GM21360 (cell line): ENCODE measurements at regions not wholly inside any gene's neighbourhood (a gene's known extent, or its start where the extent isn't known, plus 50 kb on each side); places are given as distances from the start of the nearest gene placed in this dataset.
"Not testable (repeated sequence)": the region's sequence is repeated elsewhere in the genome, so short reads cannot be mapped to it uniquely, and the experiment has no call there.

Experiments used
- ATAC-seq: cut with Tn5 transposase; IDR thresholded peaks from one replicate; pipeline ENCODE4 v1.9.1; 2021; ENCODE audit warnings: mild to moderate bottlenecking, moderate library complexity; ENCODE audit not compliant: unreplicated experiment

DNA sequence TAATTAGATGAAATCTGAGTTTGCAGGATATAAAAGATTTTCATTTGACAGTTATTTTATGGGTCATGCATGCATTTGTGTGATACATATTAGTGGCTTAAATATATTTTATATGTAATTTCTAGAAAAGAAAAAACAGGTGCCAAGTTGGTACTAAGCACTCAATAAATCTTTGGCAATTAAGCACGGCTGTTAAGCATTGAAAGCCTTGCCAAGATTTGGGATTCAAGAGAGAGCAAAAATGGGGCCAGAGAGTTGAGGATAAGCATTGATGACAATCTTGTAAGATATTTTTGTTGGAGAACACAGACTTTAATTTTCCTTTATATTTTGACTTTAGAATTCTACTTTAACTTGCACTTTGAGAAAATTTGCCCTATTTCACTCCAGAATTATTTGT, 249.8 kb upstream of the MAD2L1 start:
- no peak for ATAC-seq

DNA sequence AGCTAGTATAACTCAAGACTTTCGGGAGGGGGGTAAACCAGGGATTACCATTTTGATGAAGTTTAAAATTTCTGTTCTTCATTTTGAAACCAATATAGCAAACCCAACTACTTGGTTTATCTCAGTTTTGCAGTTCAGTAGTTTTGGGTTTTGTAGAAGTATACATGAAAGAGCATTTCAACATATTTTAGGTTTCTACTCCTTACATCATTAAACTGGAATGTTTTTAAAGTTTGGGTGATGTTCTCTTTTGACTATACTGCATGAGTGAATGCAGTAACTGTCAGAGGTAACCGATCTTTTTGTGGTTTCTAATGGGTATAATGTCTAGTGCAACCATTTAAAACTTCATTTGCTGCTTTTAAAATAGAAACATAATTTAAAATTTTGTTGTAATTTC, 248.3 kb upstream of the MAD2L1 start:
- ATAC-seq = no peak

DNA sequence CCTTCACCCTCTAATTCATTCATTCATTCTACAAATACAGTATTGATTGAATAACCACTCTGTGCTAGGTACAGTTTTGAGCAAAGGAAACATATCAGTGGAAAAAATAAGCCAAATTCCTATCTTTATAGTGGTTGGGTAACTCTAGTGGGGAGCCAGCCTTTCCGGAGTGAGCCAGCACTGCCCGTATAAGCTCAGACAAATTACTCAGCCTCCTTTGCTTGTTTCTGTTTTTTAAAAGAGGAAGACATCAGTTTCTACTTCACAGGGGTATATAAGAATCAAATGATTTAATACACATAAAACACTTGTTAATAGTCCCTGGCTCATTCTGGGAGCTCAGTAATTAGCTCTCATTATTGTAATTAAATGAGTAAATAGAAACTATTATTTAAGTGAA, 238.2 kb upstream of the MAD2L1 start:
- no peak for ATAC-seq

DNA sequence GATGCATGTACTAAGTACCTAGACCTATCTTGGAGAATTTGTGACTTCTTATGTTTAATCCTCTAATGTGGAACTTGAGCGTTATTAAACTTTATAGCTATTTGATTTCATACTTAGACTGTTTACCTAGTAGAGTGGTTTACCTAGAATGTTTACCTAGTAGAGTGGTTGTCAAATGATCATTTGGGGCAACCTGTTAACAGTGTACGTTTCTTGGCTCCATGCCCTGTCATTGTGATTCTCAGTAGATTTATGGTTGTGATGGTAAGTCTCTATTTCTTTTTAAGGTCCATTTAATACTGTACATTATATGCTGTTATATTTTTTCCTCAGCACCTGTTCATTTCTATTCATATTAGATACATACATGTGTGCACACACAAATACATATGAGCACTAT, 233.0 kb upstream of the MAD2L1 start:
- ATAC-seq = no peak

DNA sequence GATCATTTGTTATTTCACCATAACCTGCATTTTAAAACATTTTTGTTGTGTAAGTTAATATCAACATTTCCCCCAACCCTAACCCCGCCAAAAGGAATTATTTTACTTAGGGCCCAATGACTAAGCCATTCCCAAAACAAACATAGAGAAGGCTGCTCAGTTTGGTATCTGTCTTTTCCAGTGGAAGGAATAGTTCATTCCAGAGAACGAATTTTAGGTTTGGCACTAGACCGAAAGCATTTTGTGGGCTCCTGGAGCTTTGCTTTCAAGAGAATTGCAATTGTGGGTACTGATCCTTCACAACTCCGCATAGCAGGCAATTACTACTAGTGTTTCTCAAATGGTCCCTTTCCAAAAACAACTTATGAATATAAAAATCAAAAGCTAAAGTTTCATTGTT, 226.7 kb upstream of the MAD2L1 start:
- no peak for ATAC-seq

DNA sequence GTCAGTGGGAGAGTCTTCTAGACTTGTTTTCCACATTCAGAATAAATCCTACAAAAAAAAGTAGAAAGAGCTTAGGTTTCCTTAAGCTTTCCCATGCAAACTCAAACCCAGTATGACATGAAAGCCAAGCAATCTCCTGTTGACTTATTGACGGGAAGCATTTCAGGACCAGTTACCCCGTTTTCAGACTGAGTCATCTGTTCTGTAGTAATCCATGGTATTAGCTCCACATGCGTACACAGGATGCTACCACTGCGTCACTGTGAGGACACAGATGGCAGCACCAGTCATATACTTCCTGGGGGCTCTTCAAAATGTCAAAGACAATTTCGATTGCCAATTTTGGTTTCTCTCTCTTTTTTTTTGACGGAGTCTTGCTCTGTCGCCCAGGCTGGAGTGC, 224.9 kb upstream of the MAD2L1 start:
- no peak for ATAC-seq

DNA sequence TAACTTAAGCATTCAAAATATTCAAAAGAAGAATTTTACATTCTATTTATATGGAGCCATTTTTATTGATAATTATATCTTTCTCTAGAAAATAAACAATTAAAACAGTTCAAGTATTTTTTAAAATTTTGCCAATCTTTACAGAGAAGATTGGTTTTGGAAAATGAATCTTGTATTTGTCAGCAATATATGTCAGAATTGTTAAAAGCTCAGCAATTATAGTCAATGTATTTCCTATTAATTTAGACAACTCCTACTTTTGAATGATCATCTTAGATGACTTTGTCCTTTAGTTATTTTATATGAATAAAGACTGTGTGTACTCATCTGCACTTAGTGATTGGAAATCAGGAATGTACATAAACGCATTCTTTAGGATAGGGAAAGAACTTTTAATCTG, 223.9 kb upstream of the MAD2L1 start:
- no peak for ATAC-seq

DNA sequence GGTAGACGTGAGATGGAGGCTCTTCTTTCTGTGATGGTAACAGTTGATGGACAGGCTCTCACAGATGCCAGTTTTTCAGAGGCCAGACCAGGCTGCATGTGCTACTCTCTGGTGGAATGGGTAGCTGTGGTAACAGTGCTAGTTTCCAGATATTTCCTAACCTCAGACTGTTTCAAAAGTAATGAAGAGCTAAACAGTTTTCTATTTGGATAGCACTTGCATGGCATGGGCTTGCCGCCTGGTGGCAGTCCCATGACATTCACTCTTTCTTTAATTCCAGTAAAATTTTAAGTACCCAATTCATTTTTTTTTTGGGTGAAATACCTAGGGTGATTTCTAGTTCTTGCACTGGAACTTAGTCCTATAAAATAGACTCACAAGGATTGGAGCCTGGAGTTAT, 220.2 kb upstream of the MAD2L1 start:
- no peak for ATAC-seq

DNA sequence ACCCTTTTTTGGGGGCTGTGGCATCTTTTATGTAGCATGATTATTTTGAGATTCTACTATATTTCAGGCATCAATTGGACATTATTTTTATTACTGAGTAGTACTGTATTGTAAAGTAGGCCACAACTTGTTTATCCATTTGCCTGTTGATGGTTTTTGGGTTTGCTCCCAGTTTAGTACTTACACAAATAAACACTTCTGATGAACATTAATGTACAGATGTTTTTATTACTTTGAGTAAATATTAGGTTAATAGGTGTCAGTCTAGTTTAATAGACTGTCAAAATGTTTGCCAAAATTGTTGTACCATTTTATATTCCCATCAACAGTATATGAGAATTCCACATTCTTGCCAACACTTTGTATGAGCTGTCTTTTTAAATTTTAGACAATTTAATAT, 214.9 kb upstream of the MAD2L1 start:
- no peak for ATAC-seq

DNA sequence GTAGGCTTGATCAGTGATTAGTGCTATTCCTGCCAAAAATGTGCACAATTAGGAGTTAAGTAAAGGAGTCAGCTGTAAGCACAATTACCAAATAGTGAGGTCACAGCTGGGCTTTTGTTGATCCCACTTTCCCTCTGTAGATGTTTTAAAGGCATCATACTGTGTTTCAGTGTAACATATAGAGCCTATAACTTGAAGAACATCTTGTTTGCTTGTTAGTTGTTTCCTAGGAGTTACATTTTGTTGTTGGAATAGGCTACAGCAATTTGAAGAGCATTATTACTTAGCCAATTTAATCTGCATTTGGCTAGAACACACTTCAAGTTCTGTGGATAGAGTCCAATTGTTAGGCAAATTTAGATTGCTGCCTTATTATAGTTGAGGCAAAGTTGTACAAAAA, 210.7 kb upstream of the MAD2L1 start:
- no peak for ATAC-seq

DNA sequence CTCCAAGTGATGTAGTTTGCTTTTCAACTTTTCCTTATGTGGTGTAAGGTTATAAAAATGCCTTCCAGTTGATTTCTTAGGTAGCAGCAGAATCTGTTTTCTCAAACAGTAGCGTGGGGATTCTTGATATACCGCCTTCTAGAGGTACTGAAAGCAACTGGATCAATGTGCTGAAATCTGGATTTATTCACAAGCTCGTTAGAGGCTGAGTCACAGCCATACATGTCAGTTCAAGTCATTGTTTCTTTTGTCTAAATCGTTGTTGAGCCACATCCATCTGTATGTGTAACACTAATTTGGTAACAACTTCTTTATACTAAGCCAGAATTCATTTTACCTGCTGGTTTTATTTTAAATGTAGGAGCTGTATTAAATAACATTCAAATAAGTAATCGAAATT, 200.0 kb upstream of the MAD2L1 start:
- no peak for ATAC-seq

DNA sequence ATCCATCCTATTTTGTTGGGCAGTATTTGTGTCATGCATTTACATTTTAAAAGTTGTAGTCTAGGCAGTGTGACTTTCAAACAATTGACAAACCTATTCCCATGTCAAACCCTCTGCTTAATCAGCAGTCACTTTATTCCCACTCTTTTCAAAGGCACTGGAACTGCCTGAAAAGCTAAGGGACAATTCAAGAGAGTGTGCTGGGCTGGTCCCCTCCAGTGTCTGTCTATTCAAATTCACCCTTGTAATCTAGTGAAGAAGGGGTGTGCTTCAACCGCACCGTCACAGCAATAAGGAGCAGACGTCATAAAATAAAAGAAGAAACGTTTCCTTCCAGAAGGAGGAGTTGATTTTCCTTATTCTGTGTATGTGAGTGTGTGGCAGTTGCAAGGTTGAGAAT, 197.0 kb upstream of the MAD2L1 start:
- no peak for ATAC-seq

DNA sequence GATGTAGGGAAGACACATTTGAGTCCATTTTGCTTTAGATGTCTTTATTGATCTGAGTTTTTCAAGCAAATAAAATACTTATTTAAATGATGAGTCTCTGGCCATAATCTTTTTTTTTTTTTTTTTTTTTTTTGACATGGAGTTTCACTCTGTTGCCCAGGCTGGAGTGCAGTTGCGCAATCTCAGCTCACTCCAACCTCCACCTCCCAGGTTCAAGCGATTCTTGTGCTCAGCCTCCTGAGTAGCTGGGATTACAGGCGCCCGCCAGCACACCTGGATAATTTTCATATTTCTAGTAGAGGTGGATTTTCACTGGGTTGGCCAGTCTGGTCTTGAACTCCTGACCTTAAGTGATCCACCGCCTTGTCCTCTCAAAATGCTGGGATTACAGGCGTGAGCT, 194.5 kb upstream of the MAD2L1 start:
- no peak for ATAC-seq

DNA sequence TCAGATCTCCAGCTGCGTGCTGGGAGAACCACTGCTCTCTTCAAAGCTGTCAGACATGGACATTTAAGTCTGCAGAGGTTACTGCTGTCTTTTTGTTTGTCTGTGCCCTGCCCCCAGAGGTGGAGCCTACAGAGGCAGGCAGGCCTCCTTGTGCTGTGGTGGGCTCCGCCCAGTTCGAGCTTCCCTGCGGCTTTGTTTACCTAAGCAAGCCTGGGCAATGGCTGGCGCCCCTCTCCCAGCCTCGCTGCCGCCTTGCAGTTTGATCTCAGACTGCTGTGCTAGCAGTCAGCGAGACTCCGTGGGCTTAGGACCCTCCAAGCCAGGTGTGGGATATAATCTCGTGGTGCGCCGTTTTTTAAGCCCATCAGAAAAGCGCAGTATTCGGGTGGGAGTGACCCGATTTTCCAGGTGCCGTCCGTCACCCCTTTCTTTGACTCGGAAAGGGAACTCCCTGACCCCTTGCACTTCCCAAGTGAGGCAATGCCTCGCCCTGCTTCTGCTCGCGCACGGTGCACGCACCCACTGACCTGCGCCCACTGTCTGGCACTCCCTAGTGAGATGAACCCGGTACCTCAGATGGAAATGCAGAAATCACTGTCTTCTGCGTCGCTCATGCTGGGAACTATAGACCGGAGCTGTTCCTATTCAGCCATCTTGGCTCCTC, 189.6 kb upstream of the MAD2L1 start:
- ATAC-seq = not testable (repeated sequence)

DNA sequence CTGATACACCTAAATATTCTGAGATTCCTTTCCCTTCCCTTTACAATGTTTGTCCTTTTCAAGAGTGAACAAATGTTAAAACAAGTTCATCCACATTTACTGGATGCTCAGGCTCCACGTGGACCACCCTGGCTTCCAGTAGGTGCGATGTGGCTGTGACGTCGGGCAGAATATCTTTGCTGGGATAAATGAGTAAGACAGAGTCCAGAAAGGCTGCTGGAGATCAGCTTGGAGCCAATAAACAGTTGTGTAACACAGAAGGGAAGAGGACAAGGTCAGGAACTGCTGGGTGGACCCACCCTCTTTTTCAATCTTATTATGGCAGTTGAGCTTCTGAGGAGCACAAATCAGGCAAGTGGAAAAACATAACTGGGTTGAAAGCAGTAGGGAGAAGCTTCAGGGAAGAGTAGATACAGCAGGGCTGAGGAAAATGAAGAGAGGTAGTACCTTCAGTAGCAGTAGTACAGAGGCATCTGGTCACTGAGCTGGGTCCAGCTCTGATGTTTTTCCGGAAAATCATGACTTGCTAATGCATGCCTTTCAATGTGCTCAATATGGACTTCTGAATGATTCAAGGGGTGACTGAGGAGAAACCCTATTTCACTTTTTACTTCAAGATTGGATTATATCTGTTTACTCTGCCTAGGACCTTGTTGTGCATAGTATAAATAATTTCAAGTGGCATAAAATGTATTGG, 171.8 kb upstream of the MAD2L1 start:
- no peak for ATAC-seq

DNA sequence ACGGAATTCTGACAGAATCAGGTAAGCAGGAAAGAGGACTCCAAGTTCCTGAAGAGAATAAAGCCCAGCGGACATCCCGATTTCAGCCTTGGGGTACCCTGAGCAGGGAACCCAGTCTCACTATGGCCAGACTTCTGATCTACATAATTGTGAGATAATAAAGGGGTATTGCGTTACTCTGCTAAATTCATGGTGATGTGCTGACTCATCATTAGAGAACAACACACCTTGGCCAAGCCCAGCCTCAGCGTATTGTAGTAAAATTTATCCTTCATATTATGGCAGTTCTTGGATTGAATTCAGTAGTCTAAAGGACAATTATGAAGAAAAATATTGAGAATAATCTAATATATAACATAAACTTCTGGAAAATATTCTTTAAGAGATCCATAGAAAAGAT, 170.2 kb upstream of the MAD2L1 start:
- no peak for ATAC-seq

DNA sequence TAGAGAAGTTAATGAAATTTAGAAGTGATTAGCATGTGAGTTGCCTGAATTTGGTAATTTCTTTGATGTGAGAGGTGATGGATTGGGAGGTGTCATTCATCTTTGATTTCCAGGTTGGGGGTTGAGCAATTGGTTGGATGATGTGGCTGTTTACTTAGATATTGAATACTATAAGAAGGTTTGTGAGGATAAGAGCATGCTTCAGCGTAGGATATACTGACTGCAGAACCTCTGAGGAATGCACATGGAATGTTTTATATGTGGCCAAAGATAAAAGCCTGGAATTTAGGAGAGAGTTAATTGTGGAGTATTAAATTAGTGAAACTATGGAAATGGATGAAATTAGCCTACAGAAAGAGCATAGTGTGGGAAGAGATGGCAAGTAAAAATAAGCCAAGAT, 165.4 kb upstream of the MAD2L1 start:
- no peak for ATAC-seq

DNA sequence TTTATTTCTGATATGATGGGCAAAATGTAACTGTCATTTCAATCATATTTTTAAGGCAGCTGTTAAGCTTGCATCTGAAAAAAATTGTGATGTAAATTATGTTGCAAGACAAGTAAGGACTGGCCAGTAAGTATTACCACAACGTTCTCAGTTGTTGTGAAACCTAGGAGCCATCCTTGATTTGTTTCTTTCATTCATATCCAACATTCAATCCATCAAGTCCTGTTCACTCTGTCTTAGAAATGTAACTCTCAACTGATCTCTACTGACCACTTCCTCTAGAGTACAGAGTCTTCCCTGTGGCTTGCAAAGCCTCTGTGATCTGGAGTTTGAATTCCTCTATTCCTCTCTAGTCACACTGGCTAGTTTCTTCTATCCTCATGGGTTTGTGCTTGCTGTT, 161.4 kb upstream of the MAD2L1 start:
- ATAC-seq = no peak

DNA sequence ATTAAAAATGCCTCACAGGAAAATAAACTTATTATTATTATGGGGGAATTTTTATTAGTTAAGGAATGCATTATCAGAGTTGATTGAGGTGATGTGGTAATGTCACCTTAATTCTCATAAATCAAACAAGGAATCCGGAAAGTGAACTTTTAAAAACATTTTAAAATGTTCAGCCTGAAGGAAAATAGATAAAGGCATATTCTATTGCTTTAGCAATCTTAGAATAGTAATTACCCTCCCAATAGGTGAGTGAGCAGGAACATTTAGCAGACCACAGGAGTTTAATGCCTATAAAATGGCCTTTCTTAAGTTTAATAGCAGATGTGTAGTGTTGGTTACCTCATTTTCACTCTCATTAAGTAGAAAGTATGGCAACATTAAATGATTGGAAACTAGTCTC, 160.9 kb upstream of the MAD2L1 start:
- ATAC-seq = no peak

DNA sequence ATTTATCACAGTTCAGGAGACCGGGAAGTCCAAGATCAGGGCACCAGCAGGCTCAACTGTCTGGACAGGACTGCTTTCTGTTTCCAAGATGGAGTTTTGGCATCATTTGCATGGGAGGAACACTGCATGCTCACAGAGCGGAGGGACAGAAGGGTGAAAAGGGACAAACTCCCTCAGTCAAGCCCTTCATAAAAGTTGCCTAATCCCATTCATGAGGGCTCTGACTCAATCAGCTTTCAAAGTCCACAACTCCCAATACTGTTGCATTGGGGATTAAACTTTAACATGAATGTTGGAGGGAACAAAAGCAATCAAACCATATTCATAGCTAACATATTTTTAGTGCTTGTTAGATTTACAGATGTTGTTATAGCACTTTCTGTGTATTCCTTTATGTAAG, 158.9 kb upstream of the MAD2L1 start:
- no peak for ATAC-seq

DNA sequence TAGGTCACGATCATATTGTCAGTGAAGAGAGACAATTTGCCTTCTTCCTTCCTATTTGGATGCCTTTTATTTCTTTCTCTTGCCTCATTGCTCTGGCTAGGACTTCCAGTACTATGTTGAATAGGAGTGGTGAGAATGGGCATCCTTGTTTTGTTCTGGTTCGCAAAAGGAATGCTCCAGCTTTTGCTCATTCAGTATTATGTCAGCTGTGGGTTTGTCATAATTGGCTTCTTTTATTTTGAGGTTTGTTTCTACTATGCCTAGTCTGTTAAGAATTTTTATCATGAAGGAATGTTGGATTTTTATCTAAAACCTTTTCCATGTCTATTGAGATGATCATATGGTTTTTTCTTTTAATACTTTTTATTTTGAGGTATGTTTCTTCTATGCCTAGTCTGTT, 152.3 kb upstream of the MAD2L1 start:
- no peak for ATAC-seq

DNA sequence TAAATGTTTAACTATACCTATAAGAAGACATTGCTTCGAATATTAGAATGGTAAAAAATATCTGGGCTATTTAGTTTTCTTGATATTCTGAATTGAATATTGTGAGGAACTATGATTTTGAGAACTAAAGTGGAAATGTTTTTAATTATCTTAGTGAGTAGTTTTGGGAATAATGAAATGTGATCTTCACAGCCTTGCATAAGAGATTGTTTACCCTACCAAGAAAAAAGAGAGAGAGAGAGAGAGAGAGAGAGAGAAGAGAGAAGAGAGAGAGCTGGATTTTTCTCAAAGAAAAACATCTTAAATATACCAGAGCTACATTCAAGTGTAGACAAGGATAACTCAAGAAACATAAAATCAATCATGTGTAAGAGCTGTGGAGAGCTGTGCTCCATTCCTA, 148.7 kb upstream of the MAD2L1 start:
- ATAC-seq = no peak

DNA sequence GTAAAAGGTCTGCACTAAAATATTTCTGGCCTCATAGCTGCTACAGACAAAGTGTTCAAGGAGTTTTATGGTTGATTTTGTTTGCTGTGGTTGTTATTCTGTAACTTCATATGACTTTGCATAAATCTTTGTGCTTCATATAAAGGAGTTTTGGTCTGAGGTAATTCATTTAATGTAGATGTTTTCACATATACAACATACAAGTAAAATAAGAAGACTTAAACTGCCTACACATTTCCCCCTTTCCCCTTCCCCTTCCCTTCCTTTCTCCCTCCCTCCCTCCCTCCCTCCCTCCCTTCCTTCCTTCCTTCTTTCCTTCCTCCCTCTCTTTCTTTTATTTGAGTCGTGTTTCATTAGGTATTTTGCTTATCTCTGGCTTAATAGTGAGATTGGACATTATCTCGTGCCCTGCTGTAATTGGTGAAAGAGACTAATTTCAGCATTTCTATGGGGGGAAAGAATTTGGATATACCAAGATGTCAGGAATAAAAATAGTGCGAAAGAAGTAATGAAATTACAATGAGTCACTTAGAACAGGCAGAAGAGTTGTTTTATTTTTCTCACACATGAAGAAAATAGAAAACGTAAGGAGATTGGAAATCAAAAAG, 144.9 kb upstream of the MAD2L1 start:
- no peak for ATAC-seq
